IMR-90 (cell line): ENCODE measurements at regions not wholly inside any gene's neighbourhood (a gene's known extent, or its start where the extent isn't known, plus 50 kb on each side); places are given as distances from the start of the nearest gene placed in this dataset.

Experiments used
- BHLHE40 ChIP-seq: fragments of 150-350 bp; IDR thresholded peaks from 2 replicates; pipeline ENCODE4 v1.6.1; 2016; ENCODE audit warnings: mild to moderate bottlenecking, low read depth, low read length
- CEBPB ChIP-seq: IDR thresholded peaks from 2 replicates; pipeline ENCODE4 v1.6.1; 2012; ENCODE audit warnings: low read depth, low read length, improper control_type of control experiment
- CHD1 ChIP-seq: IDR thresholded peaks from 2 replicates; pipeline ENCODE4 v1.6.1; 2012; ENCODE audit warnings: low read depth, low read length, improper control_type of control experiment
- MAZ ChIP-seq: IDR thresholded peaks from 2 replicates; pipeline ENCODE4 v1.6.1; 2012; ENCODE audit warnings: low read depth, mild to moderate bottlenecking, low read length, improper control_type of control experiment, moderate library complexity, borderline replicate concordance
- MXI1 ChIP-seq: IDR thresholded peaks from 2 replicates; pipeline ENCODE4 v1.6.1; 2012; ENCODE audit warnings: low read depth, mild to moderate bottlenecking, low read length, moderate library complexity, borderline replicate concordance
- NFE2L2 ChIP-seq: fragments of 150-350 bp; IDR thresholded peaks from 2 replicates; pipeline ENCODE4 v1.6.1; 2016; ENCODE audit warnings: low read depth, mild to moderate bottlenecking, low read length
- POLR2A ChIP-seq: IDR thresholded peaks from 2 replicates; pipeline ENCODE4 v1.6.1; 2012; ENCODE audit warnings: mild to moderate bottlenecking, low read depth, low read length
- RAD21 ChIP-seq: IDR thresholded peaks from 2 replicates; pipeline ENCODE4 v1.6.1; 2012; ENCODE audit warnings: low read length, improper control_type of control experiment
- RCOR1 ChIP-seq: IDR thresholded peaks from 2 replicates; pipeline ENCODE4 v1.6.1; 2012; ENCODE audit warnings: mild to moderate bottlenecking, low read length, improper control_type of control experiment; ENCODE audit not compliant: insufficient replicate concordance
- SMC3 ChIP-seq: fragments of 150-350 bp; IDR thresholded peaks from 2 replicates; pipeline ENCODE4 v1.6.1; 2016; ENCODE audit warnings: low read depth, mild to moderate bottlenecking, antibody characterized with exemption, low read length, moderate library complexity
- TF ChIP-seq, protein P1 (sequence below): conservative IDR thresholded peaks from 2 replicates; pipeline ENCODE4 v1.5.1; 2012; ENCODE audit warnings: mild to moderate bottlenecking, low read depth, low read length, improper control_type of control experiment
- TF ChIP-seq, protein P2 (sequence below): fragments of 150-350 bp; IDR thresholded peaks from 2 replicates; pipeline ENCODE4 v1.6.1; 2017; ENCODE audit warnings: mild to moderate bottlenecking, antibody characterized with exemption, low read length, low read depth
- TF ChIP-seq, protein P3 (sequence below): fragments of 150-350 bp; IDR thresholded peaks from 2 replicates; pipeline ENCODE4 v1.6.1; 2016; ENCODE audit warnings: low read depth, mild to moderate bottlenecking, low read length, moderate library complexity, borderline replicate concordance

- TF ChIP-seq MXI1, result no peak
- TF ChIP-seq, protein P1, sequence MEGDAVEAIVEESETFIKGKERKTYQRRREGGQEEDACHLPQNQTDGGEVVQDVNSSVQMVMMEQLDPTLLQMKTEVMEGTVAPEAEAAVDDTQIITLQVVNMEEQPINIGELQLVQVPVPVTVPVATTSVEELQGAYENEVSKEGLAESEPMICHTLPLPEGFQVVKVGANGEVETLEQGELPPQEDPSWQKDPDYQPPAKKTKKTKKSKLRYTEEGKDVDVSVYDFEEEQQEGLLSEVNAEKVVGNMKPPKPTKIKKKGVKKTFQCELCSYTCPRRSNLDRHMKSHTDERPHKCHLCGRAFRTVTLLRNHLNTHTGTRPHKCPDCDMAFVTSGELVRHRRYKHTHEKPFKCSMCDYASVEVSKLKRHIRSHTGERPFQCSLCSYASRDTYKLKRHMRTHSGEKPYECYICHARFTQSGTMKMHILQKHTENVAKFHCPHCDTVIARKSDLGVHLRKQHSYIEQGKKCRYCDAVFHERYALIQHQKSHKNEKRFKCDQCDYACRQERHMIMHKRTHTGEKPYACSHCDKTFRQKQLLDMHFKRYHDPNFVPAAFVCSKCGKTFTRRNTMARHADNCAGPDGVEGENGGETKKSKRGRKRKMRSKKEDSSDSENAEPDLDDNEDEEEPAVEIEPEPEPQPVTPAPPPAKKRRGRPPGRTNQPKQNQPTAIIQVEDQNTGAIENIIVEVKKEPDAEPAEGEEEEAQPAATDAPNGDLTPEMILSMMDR, result no peak
- TF ChIP-seq POLR2A, result no peak
- no peak for TF ChIP-seq RAD21
- no peak for TF ChIP-seq MAZ
- TF ChIP-seq CEBPB, result no peak
- no peak for TF ChIP-seq NFE2L2
- TF ChIP-seq CHD1, result no peak
- TF ChIP-seq, protein P2, sequence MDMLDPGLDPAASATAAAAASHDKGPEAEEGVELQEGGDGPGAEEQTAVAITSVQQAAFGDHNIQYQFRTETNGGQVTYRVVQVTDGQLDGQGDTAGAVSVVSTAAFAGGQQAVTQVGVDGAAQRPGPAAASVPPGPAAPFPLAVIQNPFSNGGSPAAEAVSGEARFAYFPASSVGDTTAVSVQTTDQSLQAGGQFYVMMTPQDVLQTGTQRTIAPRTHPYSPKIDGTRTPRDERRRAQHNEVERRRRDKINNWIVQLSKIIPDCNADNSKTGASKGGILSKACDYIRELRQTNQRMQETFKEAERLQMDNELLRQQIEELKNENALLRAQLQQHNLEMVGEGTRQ, result no peak
- no peak for TF ChIP-seq BHLHE40
- no peak for TF ChIP-seq SMC3
- no peak for TF ChIP-seq RCOR1
- TF ChIP-seq, protein P3, sequence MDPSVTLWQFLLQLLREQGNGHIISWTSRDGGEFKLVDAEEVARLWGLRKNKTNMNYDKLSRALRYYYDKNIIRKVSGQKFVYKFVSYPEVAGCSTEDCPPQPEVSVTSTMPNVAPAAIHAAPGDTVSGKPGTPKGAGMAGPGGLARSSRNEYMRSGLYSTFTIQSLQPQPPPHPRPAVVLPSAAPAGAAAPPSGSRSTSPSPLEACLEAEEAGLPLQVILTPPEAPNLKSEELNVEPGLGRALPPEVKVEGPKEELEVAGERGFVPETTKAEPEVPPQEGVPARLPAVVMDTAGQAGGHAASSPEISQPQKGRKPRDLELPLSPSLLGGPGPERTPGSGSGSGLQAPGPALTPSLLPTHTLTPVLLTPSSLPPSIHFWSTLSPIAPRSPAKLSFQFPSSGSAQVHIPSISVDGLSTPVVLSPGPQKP, result no peak
Observed at GRCh38 chr1:208467151-208467780, 223.1 kb upstream of the PLXNA2 start.
